SW 1271 (cell line): ENCODE measurements at regions not wholly inside any gene's neighbourhood (a gene's known extent, or its start where the extent isn't known, plus 50 kb on each side); places are given as distances from the start of the nearest gene placed in this dataset.

Experiments used
- DNase-seq, 2 experiments: peaks; one replicate each; lab custom pipeline; 2025; lab: John Stamatoyannopoulos, UW

DNA sequence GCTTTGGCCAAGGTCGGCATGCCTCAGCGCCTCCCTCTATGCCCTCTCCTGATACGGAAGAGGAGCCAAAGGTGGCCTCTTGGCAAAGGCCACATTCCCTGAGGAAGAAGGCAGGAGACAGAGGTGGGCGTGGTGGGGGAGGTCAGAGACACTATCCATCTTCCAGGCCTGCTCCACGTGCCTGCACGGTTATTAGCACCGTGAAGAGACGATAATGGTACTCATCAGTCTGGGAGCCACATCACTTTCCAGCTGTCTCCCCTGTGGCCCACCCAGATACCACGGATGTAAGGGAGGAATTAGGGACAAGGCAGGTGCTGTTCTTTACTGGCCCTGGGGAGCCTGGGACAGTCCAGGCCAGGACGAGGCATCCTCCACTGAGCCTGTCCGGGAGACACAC, 354.3 kb downstream of the MN1 start:
- DNase-seq: no peak

DNA sequence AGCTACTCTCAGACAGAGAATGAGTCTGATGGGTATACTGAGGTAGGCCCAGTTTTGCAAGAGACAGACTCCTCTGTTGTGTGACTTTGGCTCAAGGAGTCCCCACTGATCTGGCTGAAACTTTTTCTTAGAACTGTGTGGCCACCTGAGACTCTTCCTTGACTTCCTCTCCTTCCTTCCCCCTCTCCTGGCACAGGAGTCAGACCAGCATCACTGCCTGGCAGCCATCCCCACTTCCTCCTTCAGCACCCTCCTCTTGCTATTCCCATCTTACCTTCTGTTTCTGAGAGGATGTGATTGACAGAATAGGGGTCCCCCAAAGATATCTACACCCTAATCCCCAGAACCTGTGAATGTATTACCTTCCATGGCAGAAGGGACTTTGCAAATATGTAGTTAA, 351.1 kb downstream of the MN1 start:
- no peak for DNase-seq

DNA sequence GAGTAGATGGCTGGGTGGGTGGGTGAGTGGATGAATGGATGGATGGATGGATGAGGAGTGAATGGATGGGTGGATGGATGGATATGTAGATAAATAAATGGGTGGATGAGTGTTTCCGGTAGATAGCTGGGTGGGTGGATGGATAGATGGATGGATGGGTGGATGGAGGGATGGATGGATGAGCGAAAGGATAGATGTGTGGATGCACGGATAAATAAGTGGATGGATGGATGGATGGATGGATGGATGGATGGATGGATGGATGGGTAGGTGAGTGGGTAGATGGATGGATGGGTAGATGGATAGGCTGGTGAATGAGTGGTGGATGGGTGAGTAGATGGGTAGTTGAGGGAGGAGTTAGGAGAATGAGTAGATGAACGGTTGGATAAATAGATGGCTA, 349.3 kb downstream of the MN1 start:
- no peak for DNase-seq

DNA sequence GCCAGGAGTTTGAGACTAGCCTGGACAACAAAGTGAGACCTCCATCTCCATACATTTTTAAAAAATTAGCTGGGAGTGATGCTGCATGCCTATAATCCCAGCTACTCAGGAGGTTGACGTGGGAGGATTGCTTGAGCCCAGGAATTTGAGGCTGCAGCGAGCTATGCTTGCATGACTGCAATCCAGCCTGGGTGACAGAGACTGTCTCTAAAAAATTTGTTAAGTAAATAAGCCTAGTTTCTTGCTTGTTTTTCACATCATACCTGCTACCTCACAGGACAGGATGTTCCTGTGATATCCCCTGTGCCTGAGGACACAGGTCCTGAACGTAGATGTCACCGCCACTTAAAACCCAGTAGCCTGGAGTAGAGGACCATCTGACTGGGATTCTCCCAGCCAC, 348.6 kb downstream of the MN1 start:
- no peak for DNase-seq

DNA sequence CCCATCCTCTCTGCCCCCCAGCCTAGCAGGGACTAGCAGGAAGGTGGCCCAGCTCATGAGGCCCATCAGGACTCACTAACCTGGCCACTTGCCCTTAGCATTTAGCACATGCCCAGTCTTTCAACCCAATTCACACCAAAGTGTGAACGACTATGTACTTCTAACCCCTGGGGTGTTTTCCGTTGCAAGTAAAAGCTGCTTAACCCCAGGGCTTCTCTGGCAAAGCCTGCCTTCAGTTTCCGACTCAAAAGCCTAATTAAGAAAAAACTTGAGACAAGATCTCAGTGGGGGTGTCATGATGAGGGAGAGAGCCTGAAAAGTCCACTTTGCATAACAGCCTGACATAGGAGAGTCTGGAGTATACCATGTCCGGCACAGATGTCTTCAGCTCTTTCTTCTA, 347.8 kb downstream of the MN1 start:
- no peak for DNase-seq

DNA sequence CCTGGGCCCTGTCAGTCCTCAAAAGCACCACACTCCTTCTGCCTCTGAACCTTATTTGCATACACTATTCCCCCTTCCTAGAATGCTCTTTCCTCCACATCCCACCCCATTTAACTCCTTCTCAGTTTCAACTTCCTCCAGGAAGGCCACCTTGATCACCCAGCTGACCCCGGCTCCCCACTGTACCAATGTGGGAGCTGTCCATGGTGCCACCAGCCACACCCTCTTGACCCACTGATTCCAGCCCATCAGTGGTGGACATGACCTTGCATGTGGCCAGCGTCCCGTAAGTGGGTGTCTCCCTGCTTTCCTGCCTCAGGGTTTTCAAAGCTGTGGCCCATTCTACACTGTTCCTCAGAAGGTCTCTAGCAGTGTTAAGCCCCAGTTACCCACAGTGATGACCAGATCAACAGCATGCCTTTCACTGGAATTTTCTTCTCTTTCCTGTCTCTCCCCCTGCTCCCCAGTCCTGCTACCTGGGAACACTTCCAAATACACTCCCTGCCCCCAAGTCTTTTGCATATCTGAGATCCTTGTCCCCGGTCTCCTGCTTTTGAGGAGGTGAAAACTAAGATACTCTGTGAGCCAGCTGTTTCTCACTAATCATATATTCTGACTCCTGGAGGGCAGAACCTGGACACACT, 346.6 kb downstream of the MN1 start:
- DNase-seq: no peak

DNA sequence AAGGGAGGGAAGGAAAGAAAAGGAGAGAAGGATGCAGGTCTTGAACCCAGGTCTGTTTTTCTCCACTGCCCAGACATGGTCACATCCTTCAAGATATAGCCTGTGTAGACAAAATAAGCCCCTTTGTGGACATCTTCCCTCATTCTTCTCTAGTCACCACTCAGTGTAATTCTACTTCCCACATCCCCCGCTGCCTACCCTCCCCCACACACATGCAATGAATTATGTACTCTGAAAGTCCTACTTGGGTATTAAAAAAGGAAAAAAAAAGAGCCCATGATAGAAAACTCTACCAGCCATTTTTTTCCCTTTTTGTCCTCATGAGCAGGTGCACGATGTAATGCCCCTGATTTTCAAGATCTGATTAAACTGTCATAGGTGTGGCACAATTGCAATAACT, 346.0 kb downstream of the MN1 start:
- DNase-seq: no peak

DNA sequence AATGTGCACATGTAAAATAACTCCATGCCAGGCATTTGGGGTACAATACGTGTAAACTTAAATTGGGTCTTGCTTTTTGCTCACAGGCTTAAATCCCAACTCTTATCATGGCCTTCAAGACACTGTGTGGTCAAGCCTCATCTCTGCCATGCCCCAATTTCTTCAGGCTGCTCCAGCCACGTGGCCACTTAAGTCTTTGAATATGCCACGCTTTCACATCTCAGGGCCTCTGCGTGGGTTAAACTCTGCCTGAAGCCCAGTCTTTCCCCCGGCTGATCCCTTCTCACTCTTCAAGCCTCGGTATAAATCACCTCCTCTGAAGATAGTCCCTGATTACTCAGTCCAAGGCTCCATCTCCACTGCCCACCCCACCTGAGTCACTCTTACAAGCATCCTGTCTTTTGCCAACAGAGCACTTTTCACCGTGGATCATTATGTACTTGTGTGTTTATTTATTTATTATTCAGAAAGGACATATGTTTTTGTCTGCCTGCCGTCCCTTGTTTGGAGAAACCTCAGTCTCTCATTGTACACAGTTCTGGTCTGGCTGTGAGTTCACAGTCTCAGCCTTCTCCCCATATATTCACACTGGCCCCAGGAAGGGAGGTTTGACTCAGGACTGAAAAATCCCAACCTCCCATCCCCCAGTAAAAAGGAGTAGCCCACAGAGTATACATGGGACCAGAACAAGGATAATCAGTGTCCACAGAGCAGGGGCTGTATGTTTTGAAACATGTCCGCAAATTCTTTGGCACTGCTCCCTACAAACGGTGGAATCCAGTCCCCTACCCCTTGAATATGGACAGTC, 344.7 kb downstream of the MN1 start:
- peak; percentile 56 to 60 for DNase-seq

DNA sequence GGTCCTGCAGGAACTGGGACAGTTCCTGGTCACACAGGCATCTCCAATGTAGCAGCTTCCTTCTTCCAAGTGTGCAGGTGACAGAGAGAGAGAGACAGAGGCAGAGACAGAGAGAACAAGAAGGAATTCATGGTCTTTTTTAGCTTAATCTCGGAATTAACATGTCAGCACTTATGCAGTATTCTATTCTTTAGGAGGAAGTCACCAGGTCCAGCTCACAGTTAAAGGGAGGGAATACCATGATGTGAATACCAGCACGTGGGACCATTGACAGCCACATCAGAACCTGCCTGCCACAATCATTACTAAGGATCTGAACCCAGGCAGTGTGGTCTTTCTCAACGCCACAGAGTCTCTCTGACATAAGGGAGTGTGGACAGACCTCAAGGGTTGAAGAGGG, 341.6 kb downstream of the MN1 start:
- no peak for DNase-seq

DNA sequence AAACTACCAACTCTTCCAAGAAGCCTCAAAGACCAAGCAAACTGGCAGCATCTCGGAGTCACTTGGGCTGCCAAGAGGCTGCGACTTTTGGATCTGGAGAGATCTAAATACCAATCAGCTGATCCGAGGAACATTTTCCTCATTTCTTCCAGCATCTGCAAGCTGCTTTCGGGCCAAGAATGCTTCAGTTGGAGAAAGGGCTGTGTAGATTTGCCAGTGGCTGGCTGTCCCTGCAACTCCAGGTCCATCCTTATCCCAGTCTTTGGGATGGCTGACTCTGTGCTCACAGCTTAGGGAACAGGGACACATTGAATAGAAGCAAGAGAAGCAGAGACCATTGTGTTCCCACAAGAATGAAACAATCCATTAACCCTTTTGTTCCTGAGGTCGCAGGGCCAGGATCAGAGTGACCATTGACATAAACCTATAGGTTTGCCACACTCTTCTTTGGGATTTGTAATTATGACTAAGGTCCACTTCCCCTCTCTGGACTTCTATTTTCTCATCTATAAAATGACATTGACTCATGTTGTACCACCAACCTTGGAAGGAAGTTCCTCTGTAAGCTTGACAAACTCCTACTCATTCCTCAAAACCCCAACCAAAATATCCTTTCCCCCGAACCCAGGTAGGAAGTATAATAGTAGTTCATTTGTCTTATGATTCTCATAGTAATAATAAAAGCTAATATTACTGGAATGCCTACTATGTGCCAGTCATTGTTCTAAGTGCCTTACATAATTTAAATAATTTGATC, 340.8 kb downstream of the MN1 start:
- DNase-seq: no peak

DNA sequence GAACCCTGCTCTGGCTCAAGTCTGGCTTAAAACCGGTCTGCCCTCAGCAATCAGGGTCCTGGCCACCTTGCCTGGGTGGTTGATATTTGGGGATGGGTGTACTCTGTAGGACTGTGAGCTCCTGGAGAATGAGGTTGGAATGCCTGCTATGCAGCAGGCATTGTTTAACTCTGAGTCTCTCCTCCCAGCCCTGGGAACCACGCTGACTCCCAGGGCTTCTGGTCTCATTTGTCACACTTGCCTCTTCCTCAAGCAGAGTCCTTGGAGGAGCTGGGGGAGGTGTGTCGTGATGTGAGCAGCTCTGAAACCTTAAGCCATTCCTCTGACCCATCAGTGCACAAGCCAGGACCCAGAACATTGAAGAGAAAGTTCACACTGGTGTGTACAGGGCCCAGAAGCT, 340.1 kb downstream of the MN1 start:
- DNase-seq: peak; percentile 62 to 80

DNA sequence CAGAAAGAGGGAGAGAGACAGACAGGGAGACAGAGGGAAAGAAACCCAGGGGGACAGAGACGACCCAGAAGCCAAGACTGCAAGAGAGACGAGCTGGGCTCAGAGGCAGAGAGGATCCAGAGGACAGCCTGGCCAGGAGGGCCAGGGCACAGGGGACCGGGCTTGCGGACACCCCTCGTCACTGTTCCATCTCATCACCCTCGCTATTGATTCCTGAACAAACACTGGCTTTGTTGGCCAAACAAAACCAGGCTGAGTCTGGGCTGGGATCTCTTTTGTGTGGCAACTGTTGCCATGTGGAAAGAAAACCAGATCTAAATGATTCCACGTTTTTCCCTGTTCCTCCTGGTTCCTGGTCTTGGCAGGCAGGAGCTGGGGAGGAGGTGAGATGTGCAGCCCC, 339.4 kb downstream of the MN1 start:
- no peak for DNase-seq

DNA sequence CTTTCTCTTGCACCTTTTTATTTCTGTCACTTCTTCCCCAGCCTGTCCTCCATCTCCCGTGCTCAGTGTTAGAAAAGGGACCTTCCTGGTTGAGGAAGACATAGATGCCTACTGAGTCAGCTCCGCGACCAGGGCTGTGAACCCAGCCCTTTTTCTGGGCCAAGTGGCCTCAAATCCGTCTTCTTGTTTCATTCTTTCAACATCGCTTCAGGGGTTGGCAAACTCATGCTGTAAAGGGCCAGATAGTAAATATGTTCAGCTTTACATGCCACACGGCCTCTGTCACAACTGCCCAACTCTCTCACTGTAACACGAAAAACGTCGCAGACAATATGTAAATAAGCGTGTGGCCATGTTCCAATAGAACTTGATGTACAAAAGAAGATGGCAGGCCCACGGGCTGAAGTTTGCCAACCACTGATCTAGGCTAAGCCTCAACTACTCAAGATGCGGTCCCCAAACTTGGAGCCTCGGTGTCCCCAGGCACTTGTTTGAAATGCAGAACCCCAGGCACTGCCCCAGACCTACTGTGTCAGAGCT, 338.4 kb downstream of the MN1 start:
- DNase-seq: no peak

DNA sequence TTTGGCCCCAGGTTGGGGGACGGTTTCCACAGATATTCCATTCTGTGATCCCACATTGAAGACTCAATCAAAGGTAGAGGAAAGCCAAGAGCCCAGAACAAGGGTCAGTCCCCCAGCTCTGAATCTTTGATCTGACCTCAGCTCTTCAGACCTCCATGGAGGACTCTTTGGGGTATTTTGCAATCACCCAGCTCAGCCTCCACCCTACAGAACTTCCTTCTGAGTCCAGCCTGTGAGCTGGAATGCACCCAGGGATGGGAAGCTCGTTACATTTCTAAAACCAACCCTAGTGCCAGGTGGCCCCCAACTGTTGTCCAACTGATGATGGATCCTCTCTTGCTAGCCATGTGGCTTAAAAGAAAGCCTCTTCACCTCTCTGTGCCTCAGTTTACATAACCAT, 335.3 kb downstream of the MN1 start:
- DNase-seq: no peak

DNA sequence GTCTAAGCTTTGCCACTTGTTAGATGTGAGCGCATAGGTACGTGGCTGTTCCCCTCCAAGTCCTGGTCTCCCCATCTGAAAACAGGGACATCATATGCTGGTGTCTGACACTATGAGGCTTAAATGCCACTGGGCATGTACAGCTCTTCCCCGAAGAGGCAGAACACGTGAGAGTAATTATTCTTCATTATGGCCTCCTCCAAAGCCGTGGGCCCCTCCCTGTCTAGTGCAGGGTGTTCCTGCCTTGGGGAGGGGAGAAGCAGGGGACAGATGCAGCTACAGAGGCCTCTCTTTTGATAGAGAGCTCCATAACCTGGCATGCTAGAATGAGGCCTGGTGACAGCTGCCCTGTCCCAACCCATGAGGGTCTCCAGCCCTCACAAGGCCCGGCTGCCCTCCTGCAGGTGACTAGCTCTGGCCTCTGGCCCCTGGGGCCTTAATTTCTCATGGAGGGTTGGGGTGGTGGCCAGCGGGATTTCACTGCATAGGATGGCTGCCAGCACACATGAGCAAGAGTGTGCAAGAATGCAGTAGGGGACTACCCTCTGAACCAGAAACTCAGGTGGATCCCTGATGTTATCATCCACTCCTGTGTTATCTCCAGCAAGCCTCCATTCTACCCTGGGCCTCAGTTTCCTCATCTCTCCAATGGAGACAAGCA, 334.6 kb downstream of the MN1 start:
- DNase-seq: no peak

DNA sequence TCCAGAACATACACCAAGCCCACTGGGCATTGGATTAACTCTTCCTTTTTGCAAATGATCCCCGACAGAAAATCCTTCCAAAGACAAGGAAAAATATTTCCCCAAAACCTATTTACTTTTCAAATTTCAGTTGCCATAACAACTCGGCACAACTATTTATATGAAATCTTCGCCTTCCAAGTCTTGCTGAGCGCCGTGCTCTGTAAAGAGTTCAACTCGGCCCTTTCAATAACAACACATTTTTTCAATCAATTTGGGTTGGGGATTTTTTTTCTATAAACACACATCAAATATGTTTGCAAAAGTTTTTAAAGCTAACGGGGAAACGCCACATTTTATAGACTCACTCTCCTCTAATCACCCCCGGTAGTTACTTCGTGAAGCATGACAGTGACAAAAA, 333.8 kb downstream of the MN1 start:
- no peak for DNase-seq

DNA sequence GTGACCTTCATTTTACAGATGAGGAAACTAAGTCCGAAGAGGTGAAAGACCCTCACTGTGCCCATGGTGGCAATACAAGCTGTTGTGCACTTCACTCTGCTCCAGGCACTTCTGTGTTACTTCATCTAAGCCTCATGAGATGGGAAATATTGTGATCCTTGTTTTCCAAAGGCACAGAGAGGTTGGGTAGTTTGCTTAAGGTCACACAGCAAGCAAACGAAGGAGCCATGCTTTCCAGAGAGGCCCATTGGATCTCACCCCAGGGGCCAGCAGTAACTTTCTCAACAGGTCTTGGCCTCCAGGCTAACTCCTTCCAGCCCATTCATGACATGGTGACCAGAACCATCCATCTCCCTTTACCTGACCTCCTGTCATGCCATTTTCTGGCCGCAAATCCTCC, 332.8 kb downstream of the MN1 start:
- no peak for DNase-seq

DNA sequence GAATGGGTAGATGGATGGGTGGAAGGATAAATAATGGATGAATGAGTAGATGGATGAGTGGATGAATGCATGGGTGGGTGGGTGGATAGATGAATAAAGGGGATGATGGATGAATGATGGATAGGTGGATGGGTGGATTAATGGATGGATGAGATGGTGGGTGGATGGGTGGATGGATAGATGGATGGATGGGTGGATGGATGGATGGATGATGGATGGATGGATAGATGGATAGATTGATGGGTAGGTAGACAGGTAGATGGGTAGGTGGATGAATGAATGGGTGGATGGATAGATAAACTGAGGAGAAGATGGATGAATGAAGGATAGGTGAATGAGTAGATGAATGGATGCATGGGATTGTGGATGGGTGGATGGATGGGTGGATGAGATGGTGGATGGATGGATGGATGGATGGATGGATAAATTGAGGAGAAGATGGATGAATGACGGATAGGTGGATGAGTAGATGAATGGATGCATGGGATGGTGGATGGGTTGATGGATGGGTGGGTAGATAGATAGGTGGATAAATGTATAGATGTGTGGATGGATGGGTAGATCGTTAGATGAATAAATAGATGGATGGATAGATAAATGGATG, 331.3 kb downstream of the MN1 start:
- DNase-seq: no peak

DNA sequence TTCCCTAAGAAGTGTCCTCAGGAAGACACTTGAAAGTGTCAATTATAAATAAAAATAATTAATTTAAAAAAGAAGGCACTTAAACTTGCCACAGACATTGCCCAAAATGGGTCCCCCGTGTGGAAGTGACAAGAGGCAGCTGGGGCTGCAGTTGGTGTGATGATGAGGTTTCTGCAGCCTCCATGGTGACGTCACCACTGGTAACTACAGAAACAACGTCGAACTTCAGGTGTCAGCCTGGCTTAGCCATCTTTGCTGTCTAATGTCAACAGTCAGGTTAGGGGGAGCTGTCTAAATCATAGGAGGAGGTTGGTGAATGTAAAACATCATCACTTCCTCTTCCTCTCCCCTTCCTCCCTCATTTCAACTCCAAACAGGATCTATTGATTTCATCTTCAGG, 328.6 kb downstream of the MN1 start:
- DNase-seq: no peak

DNA sequence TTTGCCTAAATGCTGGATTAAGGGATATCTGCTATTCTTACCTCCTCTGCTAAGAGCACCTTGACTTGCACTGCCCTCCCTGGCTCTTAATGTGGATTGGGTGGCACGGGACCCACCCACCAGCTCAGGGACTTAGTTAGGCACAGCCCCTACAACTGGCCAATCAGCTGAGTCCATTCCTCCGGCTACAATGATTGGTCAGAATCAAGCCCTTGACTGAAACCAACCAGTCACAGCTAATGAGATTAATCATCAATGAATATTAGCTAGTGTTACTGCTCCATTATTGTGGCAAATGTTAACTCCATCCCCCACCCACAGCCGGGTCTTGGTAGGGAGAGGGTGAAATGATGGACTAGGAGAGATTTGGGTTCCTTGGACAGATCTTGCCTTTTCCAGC, 328.0 kb downstream of the MN1 start:
- DNase-seq: no peak

DNA sequence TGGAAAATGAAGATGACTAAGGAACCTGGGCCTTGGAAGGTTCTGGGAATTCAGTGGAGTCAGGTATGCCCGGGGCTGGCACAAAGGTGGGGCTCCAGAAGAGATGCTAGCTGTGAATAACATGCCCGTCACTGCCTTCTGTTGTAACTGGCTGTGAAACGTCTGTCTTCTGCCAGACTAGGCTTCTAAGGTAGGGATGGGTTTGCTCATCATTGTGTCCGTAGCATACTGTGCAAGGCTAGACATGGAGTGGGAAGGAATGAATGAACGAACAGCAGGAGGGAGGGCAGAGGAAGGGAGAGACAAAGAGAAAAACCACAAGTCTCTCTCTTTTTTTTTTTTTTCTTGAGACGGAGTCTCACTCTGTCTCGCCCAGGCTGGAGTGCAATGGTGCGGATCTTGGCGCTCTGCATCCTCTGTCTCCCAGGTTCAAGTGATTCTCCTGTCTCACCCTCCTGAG, 327.4 kb downstream of the MN1 start:
- DNase-seq: no peak
